Suppressor macrophage treated with lipopolysaccharide for 4 hours (primary cell): ENCODE measurements at regions not wholly inside any gene's neighbourhood (a gene's known extent, or its start where the extent isn't known, plus 50 kb on each side); places are given as distances from the start of the nearest gene placed in this dataset.

Experiments used
- DNase-seq: peaks from one replicate; pipeline ENCODE4 v3.0.0-alpha.2; 2020

DNA sequence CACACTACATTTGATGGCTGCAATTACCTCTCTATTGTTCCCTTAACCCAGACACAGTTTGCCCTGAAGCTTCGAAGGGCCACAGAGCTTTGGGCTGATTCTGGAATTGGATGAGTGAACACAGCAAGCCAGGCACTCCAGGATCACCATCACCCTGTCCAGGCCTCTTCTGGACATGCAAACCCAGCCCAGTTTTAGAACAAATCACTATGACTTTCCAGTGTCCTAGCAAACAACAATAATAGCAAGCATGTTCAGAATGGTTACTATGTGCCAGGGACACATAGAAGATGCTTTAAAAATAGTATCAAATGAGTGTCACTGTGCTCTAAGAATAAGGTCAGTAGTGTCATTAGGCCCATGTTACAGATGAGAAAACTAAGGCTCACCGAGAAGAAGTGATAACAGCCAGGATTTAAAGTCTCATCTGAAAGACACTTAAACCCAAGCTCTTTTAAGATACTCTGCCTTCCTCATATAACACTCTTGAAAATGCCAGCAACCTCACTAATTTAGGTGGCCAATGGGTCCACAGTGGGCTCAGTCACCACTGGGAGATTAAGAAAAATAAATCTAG, 191.7 kb upstream of the STK17B start:
- DNase-seq, result no peak

DNA sequence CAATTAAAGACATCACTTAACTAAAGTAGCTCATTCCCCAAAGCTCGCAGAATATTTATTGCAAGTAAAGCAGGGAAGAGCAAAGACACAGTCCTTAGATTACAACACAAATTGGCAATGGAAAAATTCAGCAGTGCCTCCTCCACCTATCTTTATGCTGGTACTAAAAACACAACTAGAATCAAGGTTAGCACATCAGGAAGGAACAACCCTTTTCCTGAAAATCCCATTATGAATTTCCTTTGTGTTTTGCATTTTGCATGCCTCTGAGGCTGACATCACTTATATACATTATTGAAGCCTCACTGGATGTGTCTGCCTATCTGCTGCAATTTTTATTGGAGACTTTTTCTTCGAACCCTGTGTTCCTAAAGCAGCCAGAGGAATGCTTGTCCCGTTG, 193.8 kb upstream of the STK17B start:
- DNase-seq, result no peak

DNA sequence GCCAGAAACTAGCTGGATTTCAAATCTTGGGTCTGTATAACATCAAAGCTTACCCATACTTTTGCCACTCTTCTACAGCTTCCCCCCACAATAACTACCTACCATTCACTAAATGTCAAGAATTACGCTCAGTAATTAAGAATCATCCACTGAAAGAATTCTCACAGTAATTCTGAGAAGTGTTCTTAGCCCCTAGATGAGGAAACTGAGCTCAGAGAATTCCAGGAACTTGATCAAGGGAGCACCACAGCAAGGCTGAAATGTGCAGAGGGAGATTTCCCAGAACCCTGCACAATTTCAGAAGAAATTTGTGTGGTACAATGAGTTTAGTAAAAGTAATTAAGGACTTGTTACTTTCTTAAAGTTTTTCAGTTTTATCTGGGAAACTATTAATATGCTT, 194.5 kb upstream of the STK17B start:
- no peak for DNase-seq

DNA sequence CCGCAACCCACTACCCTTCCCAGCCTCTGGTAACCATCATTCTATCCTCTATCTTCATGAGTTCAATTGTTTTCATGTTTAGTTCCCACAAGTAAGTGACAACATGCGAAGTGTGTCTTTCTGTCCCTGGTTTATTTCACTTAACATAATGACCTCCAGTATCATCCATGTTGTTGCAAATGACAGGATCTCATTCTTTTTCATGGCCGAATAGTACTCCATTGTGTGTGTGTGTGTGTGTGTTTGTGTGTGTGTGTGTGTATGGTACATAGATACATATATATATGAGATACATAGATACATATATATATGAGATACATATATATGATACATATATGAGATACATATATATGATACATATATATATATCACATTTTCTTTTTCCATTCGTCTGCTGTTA, 196.3 kb upstream of the STK17B start:
- DNase-seq, result no peak

DNA sequence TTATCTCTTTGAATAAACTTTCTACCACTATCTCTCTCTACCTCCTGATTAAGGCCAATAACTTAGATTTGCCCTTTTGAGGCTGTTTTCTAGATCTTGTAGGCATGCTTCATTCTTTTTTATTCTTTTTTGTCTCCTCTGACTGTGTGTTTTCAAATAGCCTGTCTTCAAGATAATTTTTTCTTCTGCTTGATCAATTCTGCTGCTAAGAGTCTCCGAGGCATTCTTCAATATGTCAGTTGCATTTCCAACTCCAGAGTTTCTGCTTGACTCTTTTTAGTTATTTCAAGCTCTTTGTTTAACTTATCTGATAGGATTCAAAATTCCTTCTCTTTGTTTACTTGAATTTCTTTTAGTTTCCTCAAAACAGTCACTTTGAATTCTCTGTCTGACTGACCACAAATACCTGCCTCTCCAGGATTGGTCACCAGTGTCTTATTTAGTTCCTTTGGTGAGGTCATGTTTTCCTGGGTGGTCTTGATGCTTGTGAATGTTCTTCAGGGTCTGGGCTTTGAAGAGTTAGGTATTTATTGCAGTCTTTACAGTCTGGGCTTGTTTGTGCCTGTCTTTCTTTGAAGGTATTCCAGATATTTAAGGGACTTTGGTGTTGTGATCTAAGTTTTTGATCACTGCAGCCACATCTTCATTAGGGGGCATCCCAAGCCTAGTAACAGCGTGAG, 197.3 kb upstream of the STK17B start:
- DNase-seq, result no peak

DNA sequence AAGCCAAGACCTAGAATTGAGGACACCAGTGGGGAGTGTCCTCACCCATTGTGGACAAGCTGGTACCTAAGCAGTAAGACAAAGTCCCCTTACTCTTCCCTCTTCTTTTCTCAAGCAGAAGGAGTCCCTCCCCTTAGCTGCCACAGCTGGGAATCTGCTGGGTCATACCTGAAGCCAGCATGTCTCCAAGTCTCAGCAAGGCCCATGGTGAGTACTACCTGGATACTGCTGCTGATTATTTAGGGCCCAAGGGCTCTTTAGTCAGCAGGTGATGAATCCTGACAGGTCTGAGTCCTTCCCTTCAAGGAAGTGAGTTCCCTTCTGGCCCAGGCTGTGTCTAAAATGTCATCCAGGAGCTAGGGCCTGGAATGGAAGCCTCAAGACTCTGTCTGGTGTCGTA, 198.6 kb upstream of the STK17B start:
- DNase-seq, result no peak

DNA sequence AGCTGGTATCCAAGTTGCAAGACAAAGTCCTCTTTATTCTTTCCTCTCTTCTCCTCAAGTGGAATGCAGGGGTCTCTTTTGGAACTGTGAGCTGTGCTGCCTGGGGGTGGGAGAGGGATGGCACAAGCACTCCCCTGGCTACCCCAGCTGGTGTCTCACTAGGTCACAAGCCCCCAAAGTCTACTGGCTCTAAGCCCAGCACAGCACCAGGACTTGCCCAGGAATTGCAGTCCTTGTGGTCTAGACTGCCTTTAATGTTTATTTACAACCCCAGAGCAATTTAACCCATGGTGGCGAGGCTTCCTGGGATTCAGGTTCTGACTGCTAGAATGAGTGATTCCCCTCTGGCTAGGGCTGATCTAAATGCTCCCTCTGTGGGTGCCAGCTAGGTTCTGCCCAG, 199.0 kb upstream of the STK17B start:
- no peak for DNase-seq

DNA sequence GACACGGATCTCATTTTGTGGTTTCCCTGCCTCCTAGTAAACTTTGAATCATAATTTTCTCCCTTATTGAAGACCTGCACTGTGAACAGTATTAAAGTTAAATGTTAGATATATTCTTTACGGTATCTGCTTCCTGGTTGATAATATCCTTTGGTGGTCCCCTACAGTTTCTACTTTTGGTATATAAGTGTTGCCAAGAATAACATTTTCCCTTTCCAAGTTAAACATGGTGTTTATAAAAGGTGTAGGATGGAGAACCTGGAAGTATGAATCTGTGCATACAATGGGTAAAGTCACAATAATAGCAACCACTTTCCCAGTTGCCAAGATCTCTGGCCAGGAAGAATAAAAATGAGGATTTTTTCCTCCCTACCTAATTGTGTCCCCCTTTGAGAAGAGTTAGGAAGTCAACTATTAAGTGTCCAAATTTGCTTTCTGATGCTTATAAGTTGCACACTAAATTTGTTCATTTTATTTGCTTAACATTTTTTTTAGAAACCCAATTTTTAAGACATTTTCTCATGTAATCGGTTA, 201.0 kb upstream of the STK17B start:
- no peak for DNase-seq

DNA sequence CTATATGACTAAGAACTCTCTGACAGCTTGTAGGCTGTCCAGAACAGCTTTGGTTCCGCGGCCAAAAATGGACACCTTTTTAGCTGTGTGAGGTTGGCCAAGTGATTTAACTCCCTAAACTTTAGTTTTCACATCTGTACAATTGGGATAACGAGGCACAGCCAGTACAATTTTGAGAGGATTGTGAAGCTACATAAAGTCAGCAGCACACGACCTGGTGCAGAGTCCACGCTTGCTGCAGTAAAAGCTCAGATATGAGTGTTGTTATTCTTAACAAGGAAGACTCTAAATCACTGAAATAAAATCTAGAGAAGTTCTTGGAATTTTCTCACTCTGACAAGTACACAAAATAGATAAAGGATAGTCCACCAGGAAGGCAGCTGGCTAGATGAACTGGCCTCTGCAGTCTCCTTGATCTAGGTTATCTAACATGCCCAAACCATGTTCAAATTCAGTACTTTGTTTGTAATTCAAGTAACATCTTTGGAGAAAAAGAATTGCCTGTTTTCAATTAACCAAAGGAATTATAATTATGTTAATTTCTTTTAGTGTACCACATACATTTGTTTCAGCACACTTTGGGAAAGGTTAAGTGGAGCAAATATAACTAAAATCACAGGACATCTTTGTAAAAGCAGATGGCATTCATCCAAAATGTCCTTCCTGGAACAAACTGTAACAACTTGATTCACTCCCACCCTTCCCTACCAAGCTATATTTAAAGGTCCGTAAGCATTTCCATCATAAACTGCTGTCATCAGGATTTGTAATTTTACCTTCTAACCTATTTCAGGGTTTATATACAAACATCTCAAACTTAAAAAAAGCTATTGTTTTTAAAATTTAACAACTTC, 201.7 kb upstream of the STK17B start:
- DNase-seq, result no peak

DNA sequence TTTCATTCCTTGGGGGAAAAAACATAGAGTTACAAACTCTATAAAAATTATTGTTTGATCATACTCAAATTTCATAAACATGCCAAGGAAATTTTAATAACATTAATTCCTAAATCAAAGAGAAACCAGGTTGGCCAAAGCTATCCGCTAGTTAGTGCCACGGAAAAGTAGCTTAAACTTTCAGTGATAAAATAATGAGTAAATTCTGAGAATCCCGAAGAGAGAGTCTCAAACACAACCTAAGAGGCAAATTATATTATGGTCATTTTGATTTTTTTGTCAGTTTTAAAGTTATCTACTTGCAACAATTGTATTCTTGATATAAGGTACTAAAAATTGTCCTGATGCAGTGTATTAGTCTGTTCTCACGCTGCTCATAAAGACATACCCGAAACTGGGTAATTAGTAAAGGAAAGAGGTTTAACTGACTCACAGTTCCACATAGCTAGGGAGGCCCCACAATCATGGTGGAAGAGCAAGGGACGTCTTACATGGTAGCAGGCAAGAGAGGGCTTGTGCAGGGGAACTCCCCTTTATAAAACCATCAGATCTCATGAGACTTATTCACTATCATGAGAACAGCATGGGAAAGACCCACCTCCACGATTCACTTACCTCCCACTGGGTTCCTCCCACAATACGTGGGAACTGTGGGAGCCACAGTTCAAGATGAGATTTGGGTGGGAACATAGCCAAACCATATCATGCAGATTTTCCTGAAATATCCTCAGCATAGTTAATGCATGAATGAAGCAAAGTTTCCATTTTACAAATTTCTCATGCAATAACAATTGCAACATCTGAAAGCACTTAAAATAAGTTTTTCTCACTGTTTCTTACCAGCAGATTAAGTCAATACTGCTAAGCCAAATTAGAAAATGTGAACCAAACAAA, 205.9 kb upstream of the STK17B start:
- peak; percentile 26 for DNase-seq

DNA sequence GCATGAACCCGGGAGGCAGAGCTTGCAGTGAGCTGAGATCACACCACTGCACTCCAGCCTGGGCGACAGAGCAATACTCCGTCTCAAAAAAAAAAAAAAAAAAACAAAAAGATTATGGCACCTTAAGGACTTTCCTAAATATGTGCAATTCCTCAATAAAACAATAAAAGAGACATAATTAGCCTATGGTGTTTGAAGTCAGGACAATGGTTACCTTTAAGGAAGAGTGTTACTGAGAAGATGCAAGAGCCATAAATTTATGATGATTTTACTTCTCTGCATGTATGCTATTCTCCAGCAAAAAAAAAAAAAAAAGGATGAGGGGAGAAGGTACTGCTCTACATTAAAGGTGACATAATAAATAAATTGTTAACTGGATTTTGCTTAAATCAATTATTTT, 208.2 kb upstream of the STK17B start:
- no peak for DNase-seq

DNA sequence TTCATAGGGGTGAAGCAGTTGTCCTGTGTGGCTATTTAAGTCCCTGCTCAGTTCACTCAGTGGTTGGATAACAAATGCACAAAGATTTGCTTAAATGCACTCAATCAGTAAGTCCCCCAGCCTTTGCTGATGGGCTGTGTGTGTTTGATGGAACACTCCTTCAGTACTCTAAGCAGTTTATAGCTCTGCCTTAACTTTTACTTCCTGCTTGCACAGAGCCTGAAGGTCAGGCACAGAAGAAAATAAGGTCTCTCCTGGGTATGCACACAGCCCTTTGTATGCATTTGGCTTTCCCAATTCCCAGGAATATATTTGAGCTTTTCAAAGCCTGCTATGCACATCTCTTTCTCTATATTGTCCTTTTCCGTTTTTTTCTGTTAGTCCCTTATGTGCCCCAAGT, 208.7 kb upstream of the STK17B start:
- DNase-seq, result no peak

DNA sequence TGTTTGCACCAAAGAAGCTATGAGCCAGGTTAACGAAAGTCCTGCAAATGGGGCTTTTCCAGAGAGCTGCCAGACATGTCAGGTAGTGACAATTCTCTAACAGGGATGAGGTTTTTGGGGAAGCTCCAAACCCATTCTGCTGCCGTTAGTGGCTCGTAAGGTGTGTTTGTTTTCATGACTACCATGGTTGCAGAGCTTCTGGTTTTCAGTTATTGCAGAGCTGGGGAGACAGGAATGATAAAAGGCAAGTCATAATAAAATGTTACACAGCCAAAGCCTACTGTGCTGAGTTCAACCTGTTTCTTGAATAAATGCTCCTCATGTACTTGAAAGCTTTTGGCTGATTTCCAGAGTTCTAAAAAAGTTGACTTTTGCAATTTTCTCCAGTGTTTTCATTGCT, 209.2 kb upstream of the STK17B start:
- no peak for DNase-seq

DNA sequence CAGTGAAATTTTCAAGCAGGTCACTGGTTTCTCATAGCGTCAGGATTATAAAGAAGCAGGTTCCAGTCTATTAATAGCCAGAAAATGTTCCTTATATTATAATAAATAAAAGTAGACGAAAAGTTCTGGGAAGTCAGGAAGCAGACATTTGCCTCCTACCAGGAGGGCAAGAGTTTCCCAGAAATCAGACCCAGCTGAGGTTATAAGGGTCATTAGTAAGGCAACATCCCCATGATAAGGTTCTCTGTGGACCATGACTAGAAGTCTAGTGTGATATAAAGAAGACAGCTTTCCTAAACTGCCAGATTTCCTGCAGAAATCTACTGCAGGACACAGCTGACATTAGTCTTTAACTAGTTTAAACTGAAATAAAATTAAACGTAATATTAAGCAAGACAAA, 210.1 kb upstream of the STK17B start:
- DNase-seq, result no peak

DNA sequence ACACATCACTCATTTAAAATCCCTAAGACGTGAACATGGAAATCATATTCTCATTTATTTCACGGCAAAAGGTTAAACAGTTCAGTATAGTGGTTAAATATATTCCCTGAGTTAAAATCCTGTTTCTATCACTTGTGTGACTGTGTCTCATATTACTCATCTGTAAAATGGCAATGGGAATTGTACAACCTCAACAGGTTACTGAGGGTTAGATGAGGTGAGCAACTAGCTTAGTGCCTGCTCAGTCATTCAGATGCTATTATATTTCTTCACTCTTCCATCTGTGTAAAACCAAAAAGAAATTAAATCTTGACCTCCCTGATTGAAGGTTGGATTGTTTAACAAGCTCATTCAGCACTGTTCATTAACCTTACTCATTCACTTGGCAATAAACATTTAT, 212.4 kb upstream of the STK17B start:
- no peak for DNase-seq

DNA sequence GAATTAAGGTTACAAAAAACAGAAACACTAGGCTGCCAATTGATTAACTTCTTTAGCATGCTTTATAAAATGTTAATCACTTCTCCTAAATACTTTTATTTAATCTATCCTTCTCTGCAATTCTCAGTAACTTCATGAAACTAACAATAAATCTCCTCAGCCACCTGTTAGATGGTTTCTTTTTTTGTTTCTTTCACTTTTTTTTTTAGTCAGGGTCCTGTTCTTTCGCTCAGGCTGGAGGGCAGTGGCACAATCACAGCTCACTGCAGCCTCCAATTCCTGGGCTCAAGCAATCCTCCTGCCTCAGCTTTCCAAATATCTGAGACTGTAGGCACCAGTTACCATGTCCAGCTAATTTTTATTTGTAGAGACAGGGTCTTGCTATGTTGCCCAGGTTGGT, 213.4 kb upstream of the STK17B start:
- no peak for DNase-seq

DNA sequence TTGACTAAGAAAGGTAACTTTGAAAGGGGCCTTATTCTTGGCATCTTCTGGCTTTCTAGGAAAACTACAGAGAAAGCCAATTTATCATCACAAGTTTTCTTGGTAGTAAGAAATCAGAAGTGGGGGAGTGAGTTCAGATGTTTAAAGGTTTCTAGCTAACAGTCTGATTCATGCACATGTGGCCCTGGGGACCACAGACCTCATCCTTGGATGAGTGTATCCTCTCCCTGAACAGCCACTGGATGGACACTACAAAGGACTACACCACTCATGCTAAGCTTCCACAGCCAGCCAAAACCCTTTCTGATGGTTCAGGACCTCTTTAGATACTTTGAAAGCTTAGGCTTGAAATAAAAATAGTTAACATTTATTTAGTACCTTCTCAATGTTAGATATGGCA, 218.3 kb upstream of the STK17B start:
- DNase-seq, result no peak

DNA sequence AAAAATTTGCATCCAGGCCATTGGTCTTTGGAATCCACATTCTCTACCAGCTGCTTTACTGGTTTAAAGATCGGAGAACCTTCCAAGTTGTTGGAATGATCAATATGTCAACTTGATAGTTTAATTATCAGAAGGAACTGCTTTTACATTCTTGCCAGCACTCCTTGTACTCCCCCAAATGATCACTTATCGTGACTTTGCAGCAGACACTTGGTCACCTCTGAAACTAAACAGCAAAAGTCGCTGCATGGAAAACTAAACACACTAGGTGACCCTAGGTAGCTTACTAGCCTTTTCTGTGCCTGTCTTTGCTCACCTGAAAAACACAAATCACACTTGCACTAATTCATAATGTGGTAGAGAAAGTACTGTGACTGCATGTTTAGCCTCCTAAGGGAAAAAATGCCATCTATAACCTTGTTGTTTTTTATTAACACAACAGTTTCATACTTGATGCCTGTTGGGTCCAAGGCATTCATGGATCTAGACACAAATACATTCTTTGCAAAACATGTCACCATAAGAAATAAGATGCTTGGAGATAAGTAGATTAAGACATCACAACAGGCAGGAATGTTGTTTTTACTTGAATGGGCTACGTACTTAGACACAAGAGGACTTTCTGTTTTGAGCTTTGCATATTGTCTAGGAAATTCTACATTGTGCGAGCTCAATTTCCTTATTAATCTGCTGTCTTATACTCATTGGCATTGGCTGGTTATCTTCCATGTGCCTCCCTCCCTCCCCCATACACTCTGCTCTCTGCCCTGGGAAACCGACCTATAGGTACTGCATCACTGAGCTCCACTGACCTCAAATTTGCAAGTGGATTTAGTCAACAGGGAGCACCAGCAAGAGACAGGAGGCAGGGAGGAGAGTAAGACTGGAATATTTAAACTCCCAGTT, 219.1 kb upstream of the STK17B start:
- no peak for DNase-seq

DNA sequence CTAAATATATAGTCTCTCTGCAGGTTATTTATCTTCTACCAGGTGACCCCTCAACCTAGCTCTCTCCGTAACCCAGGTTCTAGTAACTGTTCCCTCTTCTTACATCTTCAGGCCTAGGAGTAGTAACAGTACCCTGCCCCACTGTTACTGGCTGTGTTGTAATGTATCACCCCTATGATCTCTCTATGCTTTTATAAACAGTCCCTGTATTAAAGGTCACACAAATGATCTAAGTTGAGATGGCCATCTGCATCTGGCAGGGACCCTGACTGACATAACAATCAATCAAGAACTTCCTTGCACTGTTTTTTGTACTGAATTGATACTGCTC, 219.7 kb upstream of the STK17B start:
- DNase-seq, result no peak

DNA sequence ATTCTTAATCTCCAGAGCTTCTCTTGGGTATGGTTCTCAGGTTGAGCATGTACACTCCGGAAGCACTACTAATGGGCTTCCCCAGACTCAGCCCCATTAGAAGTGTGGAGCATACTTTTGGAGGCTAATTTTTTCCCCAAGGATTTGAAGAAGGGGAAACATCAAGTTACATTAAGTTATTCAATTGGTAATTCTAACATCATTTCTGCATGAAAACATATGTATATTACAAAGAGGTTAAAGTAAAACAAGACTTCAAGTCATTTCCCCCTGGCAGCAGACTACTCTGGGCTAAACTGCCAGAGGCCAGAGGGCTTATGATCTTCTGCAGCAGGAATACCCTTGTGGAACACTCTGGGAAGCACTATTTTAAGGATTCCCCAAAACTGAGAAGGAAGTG, 227.7 kb upstream of the STK17B start:
- DNase-seq, result no peak

DNA sequence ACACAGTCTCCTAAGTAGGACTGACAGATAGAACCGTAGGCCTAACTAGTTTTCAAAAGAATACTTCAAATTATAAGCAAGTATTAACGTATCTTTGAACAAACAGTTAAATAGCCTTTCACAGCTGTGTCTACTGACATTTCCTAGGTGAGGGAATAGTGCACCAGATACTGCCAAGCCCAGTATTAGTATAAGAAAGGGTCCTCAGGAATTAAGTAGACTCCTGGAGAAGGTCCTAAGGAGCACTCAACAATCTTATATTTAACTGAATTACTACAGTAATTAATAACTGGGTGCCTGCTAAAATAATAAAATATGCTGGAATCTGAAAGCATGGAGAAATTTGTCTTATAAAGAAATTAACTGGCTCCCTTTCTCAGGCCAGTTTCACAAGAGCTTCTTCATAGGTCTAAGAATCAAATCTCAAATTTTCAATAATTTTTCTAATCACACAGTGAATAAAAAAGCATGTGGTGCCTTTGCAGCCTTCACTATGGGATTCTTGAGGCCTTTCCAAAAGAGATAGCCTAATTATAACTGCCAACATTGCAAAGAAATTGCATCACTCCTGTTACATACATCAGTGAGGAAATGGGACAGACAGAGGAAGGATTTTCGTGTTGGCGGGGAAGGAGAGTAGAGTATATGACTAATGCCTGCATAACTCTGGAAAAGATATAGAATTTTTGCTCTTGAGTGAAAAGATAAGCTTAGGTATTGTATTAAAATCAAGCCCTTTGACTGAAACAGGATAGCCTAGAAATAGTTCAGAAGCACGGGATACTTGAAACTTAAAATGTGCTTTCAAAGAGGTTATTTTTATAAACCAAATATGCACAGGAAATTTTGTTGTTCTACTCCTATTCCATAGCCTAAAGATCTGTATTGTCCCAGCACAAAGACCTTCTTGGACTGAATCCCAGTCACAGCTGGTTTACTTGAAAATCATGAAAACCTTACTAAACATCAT, 228.6 kb upstream of the STK17B start:
- peak; percentile 72 for DNase-seq
